ENCODE measurements at regions not wholly inside any gene's neighbourhood (a gene's known extent, or its start where the extent isn't known, plus 50 kb on each side); places are given as distances from the start of the nearest gene placed in this dataset.
"Not testable (repeated sequence)": the region's sequence is repeated elsewhere in the genome, so short reads cannot be mapped to it uniquely, and the experiment has no call there.

DNA sequence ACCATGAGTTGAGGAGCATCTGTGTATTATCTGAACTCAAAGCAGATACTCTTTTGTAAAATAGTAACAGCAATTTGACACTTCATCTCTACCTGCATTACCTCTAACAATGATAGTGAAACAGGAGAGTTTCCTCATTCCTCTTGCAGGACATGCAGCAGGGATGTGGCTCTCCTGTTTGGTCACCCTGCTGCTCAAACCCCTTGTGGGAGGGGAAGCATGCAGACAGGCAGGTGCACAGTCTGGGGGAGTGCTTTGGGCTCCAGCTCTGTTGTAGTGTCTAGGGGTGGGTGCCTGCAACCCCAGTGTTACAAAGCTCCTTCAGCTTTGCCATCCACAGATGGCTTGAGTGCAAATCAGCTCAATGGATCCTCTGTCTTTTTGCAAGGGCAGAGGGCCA, 827.6 kb downstream of the DACH1 start:
- no peak for ATAC-seq (ENCODE audit: poor library complexity)
- DNase-seq, result no peak
- intact Hi-C loops (cut with DNase I), result no loop called here

DNA sequence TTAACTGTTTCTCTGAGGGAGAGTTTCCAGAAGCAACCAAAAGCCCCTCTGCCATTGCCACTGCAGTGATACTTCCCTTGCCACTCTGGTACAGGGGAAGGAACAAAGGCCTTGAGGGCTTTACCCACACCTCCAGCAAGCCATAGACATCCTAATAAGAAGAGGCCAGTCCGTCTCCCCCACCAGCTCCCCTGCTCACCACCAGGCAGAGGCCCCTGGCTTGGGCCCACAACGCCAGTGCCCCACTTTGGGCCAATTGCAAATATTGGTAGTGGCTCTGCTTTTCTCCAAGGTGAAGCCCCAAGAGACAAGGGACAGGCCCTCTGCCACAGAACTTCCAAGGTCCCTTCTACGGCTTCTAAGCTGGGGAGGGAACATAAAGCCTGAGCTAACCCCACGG, 833.0 kb downstream of the DACH1 start:
- intact Hi-C loops (cut with DNase I), result no loop called here

DNA sequence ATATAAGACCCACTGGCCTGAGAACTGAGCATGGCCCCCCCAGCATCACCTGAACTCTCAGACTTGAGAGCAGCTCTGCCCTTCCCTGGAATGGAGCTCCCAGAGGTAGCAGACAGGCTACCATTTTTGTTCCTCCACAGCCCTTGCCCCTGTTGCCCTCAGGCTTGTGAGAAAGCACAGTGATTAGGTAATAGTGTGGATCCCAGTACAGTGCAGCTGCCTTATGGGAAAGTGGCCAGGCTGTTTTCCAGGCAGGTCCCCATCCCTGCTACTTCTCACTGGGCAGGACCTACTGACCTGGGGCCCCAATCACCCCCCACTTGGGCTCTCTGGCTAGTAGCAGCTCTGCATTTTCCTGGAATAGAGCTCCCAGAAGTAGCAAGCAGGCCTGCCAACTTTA, 834.0 kb downstream of the DACH1 start:
- ATAC-seq (ENCODE audit: poor library complexity) (no peak), DNase-seq (no peak)
- intact Hi-C loops (cut with DNase I), result no loop called here

More for the DNA sequence above, 833.0 kb downstream of the DACH1 start:
- no peak for DNase-seq
- no peak for ATAC-seq (ENCODE audit: poor library complexity)

DNA sequence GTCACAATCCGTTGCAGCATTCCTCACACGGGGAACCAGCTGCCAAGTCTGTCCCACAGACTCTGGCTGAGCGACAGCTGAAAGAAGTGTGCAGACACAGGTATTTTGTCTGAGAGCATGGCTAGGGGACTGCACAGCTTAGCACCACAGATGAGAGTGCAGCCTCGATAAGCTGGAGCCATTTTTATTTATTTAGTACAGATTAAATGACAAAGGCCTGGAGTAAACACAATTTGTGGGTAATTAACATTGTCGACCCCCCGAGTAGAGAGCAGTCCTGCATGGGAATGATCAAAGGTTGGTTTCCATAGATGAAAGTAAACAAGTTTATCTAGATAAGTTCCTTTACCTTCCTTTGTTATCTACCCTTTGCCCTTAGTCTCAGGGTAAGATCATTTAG, 836.2 kb downstream of the DACH1 start:
- DNase-seq, result no peak
- intact Hi-C loops (cut with DNase I), result no loop called here
- no peak for ATAC-seq (ENCODE audit: poor library complexity)

DNA sequence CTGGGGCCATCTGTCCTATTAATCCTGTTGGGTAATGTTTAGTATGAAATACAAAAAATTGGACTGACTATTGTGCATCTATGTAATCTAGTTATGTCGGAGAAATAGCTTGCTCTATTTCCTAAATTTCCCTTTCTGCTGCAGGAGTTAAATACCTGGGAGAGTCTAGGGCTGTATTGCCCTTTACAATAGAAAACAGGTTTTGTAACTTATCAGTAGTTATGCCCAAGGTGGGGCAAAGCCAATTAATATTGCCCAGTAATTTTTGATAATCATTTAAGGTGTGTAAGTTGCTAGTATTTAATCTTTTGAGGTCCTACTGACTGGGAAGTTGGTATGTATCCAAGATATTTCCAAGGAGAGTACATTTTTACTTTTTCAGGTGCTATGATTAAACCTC, 838.1 kb downstream of the DACH1 start:
- intact Hi-C loops (cut with DNase I), result no loop called here
- DNase-seq (no peak), ATAC-seq (ENCODE audit: poor library complexity) (no peak)

DNA sequence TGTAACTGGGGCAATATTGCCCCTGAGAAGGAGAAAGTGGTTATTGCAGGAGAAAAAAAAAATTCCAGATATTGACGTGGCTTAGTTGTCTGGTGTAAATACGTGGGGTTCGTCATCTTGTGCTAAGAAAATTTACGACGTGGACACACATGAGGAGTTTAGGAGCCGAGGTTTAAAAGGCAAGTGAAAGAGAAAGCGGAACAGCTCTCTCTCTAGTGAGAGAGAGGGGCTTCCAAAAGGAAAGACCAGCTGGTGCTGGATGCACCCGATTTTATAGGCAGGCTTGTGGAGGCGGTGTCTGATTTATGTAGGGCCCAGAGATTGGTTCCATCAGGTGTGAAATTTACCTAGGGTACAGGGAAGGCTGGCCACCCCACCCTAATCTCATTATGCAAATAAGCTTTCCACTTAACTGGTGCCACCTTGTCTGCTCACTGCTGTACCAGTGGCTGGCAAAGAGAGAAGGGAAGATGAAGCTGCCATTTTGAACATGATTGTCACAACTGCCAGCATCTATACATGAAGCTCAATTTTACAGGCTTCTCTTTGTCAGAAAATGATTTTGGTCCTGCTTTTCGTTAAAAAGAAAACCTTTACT, 845.1 kb downstream of the DACH1 start:
- ATAC-seq (ENCODE audit: poor library complexity) (no peak), DNase-seq (no peak)
- intact Hi-C loops (cut with DNase I), result no loop called here

DNA sequence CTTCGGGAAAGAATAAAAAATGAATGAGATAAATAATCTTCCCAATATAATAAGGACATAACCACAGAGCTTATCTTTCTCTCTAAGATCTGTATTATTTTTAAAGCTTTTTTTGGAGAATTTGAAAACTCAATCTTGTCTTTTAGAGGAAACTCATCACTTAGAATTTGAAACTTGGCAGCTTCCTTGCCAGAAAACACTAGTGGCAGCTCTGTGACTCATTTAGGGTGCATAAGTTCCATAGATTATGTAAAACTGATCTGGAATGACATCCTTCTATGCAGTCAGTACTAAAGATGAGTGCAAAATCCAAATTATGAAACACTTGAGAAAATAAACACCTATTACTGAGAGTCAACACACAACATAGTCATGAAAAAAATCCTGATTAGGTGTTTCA, 848.0 kb downstream of the DACH1 start:
- no peak for DNase-seq
- intact Hi-C loops (cut with DNase I), result no loop called here
- no peak for ATAC-seq (ENCODE audit: poor library complexity)

DNA sequence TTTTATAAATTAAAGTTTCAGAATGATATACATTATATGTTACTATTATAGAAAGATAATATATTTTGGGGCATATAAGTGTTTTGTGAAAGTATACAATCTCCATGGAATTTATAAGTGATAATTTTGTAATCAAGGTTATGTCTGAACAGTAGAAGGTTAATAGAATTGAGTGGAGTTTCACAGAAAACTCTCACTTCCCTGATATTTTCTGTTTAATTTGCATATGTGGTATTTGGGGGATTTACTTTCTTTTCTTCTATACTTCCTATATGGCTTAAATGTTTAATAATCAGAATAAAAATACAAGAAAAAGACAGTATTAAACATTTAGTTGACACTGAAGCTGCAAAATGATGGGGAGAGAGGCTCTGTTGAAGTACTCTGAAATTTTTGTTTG, 848.5 kb downstream of the DACH1 start:
- intact Hi-C loops (cut with DNase I), result no loop called here
- no peak for DNase-seq
- no peak for ATAC-seq (ENCODE audit: poor library complexity)

DNA sequence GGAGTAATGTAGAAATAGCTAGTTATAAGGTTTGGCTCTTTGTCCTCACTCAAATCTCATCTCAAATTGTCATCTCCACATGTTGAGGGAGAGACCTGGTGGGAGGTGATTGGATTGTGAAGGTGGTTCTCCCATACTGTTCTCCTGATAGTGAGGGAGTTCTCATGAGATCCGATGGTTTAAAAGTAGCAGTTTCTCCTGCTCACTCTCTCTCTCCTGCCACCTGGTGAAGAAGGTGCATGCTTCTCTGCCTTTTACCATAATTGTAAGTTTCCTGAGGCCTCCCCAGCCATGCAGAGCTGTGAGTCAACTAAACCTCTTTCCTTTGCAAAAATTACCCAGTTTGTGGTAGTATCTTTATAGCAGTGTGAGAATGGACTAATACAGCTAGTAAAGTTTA, 849.4 kb downstream of the DACH1 start:
- DNase-seq (no peak), ATAC-seq (ENCODE audit: poor library complexity) (no peak)
- intact Hi-C loops (cut with DNase I), result no loop called here

DNA sequence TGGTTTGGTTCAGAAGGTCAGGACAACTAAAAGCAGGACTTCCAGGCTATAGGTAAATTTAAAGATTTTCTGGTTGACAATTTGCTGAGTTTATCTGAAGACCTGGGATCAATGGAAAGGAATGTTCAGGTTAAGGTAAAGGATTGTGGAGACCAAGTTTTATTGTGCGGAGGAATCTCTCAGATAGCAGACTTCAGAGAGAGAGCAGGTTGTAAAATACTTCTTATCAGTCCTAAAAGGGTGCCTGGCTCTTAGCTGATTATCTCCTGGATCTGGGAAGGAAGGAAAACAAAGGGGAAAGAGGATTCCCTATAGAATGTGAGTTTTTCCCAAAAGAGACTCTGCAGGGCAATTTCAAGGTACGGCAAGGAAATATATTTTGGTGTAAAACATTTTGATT, 851.5 kb downstream of the DACH1 start:
- ATAC-seq (ENCODE audit: poor library complexity) (no peak), DNase-seq (no peak)
- intact Hi-C loops (cut with DNase I), result no loop called here

DNA sequence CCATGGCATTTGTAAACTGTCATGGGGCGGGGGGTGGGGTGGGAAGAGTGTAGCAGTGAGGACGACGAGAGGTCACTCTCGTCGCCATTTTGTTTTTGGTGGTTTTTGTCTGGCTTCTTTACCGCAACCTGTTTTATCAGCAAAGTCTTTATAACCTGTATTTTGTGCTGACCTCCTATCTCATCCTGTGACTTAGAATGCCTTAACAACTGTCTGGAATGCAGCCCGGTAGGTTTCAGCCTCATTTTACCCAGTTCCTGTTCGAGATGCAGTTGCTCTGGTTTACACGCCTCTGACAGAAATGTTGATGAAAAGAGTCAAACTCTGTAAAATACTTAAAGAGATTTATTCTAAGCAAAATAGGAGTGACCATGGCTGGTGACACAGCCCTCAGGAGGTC, 852.0 kb downstream of the DACH1 start:
- intact Hi-C loops (cut with DNase I), result no loop called here
- ATAC-seq (ENCODE audit: poor library complexity), result no peak
- DNase-seq, result no peak

DNA sequence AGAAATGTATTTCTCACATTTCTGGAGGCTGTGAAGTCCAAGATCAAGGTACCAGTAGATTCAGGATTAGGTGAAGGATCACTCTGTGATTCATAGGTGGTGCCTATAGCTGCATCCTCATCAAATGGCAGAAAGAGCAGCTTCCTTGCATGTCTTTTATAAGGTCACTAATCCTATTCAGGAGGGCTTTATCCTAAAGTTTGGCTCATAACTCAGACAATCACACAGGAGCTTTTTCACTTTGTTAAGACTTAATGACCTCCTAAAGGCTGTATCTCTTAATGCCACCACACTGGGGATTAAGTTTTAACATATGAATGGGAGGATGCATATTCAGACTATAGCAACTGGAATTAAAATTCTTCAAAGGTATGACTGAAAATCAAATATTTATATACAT, 861.1 kb downstream of the DACH1 start:
- intact Hi-C loops (cut with DNase I), result no loop called here
- DNase-seq, result no peak

DNA sequence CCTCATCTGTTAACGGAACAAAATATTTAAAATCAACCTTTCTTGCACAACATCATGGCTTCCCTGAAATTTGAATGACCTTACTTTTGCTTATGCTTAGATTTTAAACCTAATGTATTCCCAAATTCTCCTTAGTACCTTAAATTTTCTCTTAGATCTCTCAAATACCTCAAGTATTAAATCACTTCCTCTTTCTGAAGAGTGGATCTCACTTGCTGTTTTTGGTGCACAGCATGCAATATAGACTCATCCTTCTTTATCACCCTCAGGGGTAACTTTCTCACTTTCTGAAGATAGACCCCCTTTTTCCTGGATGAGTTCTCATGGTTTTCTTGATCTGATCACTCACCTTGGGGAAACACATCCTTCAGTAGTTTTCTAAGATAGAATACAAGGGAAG, 871.7 kb downstream of the DACH1 start:
- ATAC-seq (ENCODE audit: poor library complexity), result no peak
- intact Hi-C loops (cut with DNase I), result no loop called here
- no peak for DNase-seq

More for the DNA sequence above, 861.1 kb downstream of the DACH1 start:
- no peak for ATAC-seq (ENCODE audit: poor library complexity)

DNA sequence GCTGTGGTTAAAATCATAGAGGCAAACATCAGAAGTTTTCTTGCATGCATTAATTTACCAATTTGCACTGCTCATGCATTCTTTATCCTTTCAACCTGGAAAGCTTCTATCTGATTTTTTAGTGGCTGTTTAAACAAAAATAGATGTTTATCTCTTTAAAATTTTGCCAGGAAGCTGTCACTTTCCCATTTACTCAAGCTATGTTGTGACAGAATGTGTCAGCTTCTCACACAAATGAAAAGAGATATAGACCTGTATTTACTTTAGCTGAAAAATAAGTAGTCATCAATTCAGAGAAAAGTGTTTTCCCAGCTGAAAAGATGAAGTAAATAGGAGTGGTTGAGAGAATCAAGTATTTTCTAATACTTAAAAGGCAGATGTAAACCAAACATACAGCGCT, 872.8 kb downstream of the DACH1 start:
- intact Hi-C loops (cut with DNase I), result no loop called here
- DNase-seq, result no peak
- no peak for ATAC-seq (ENCODE audit: poor library complexity)

DNA sequence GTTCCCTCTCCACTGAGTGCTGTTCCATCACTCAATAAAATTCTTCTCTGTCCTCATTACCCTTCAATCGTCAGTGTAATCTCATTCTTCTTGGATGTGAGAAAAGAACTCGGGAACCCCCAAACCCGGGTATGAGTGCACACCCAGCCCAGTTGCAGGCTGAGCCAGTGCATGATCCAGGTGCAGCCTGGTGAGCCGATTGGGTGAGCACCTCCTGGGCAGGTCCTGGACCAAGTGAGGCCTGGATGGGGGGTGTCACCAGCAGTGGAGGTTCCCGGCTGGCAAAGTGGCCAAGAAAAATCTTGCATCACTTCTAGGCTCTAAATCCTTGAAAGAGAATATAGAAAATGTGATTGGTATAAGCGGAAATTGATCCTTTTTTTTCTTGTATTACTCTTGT, 878.8 kb upstream of the KLHL1 start:
- intact Hi-C loops (cut with DNase I), result no loop called here
- DNase-seq (no peak), ATAC-seq (ENCODE audit: poor library complexity) (no peak)

DNA sequence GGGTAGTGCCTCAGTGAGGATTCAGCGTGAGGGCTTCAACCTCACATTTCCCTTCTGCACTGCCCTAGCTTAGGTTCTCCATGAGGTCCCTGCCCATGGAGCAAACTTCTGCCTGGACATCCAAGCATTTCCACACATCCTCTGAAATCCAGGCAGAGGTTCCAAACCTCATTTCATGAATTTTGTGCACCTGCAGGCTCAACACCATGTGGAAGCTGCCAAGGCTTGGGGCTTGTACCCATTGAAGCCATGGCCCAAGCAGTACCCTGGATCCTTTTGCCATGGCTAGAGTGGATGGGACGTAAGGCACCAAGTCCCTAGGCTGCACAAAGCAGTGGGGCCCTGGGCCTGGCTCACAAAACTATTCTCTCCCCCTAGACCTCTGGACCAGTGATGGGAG, 877.1 kb upstream of the KLHL1 start:
- no peak for DNase-seq
- intact Hi-C loops (cut with DNase I), result no loop called here
- ATAC-seq (ENCODE audit: poor library complexity), result no peak

DNA sequence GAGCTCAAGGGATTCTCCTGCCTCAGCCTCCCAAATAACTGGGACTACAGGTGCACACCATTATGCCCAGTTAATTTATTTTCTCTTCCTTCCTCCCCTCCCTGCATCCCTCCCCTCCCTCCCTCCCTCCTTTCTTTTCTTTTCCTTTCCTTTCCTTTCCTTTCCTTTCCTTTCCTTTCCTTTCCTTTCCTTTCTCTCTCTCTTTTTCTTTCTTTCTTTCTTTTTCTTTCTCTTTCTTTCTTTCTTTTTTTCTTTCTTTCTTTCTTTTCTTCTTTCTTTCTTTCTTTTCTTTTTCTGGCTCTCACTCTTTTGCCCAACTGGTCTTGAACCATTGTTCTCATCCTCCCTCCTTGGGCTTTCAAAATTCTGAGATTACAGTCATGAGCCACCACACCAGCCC, 873.0 kb upstream of the KLHL1 start:
- intact Hi-C loops (cut with DNase I), result not testable (repeated sequence)

DNA sequence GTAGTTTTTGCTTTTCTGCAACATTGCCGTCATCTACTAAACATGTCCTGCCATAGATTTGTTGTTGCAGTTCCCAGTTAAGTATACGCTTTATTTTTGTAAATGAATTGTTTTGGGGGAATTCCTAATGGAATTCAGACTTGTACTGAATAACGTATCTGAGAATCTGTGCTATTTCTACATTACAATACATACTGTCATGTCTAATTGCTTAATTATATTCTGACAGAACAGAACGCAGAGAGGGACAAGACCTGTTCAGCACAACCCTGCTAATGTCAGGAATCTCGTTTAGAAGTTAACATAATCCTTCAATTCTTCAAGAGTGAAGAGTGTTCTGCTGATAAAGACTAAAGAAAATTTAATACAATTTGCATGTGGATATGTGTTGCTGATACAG, 861.1 kb upstream of the KLHL1 start:
- DNase-seq (no peak), ATAC-seq (ENCODE audit: poor library complexity) (no peak)
- intact Hi-C loops (cut with DNase I), result no loop called here

More for the DNA sequence above, 873.0 kb upstream of the KLHL1 start:
- ATAC-seq (ENCODE audit: poor library complexity); DNase-seq: not testable (repeated sequence)

DNA sequence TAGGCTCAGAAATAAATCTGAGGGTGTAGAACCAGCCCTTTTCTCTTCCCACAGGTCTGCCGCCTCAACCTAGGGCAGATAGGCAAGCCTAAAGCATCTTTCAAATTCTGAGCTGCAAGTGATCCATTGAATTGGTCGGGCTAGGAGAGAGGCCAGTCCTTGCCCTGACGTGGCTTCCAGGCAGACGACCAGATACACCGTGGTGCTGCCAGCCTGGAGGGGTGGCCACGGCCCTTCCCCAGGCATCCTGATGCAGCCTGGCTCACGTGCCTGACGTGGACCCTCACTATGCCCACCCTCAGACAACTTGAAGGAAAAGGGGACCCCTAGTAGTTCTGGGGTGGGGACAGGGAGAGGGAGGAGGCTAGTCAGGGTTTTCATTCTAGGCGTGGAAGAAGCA, 859.3 kb upstream of the KLHL1 start:
- intact Hi-C loops (cut with DNase I), result no loop called here
- ATAC-seq (ENCODE audit: poor library complexity) (no peak), DNase-seq (no peak)

DNA sequence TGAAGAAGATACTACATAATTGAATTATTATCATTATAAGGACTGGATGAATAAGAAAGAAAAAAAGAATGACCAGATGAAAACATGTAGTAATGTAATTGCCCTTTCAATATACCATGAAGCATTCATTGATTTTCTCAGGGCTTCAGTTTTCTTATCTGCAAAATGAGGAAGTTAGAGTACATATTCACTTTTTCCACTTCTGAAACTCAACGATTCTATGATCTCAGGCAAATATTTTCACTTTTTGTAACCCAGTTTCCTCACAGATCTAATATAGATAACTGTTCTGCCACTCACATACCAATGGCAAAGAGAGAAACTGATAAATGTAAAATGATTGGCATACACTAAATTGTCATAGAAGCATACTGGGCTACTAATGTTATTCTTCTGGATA, 856.6 kb upstream of the KLHL1 start:
- DNase-seq (no peak), ATAC-seq (ENCODE audit: poor library complexity) (no peak)
- intact Hi-C loops (cut with DNase I), result no loop called here

DNA sequence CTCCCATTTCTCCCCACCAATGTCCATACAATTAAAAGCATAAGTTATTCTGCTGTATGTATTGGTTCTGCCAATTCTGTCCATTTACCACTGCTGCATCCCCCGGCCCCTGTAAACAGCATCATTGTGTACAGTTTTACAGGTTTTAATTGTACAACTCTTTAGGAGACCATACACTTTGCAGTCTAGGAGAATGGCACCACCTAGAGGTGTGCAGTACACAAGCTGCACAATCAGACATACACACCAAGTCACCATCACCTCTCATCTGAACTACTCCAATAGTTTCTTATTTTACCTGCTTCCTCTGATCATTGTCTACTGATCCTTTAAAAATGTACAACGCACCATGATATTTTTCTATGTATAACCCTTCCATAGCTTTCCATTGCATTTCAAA, 855.9 kb upstream of the KLHL1 start:
- intact Hi-C loops (cut with DNase I), result no loop called here
- ATAC-seq (ENCODE audit: poor library complexity) (no peak), DNase-seq (no peak)
